HEK293 (cell line): ENCODE measurements at regions not wholly inside any gene's neighbourhood (a gene's known extent, or its start where the extent isn't known, plus 50 kb on each side); places are given as distances from the start of the nearest gene placed in this dataset.

Experiments
- CTCF ChIA-PET: fragments of 350-600 bp; formaldehyde crosslinking; extraction: SDS; loops from one replicate; lab custom pipeline; 2021; ENCODE audit warnings: antibody characterized with exemption; lab: Yijun Ruan, JAX
- POLR2A ChIA-PET: fragments of 300-600 bp; formaldehyde crosslinking; extraction: SDS; loops from one replicate; lab custom pipeline; 2020; ENCODE audit warnings: antibody characterized with exemption, inconsistent platforms; lab: Yijun Ruan, JAX
- H3K27ac ChIP-seq: fragments of 200-500 bp; sonication (Bioruptor generic); 2 replicates; pipeline ENCODE4 v1.5.1; 2014; ENCODE audit warnings: low read depth, low read length, control low read depth, inconsistent platforms; ENCODE audit errors: extremely low read depth
- H3K36me3 ChIP-seq, 2 experiments: fragments of 200-500 bp in 1 of 2; sonication (Bioruptor generic) in 1 of 2; 1 replicate in 1 of 2; 2 replicates in 1 of 2; pipeline ENCODE4 v1.5.1; 2014 to 2017; ENCODE audit warnings: inconsistent platforms in 2 of 2, low read length in 2 of 2; ENCODE audit not compliant: control insufficient read depth in 2 of 2, insufficient read depth in 1 of 2
- H3K4me1 ChIP-seq: fragments of 200-500 bp; sonication (Bioruptor generic); 2 replicates; pipeline ENCODE4 v1.5.1; 2014; ENCODE audit warnings: mild to moderate bottlenecking, low read length, inconsistent platforms; ENCODE audit not compliant: control insufficient read depth, insufficient read depth
- H3K4me3 ChIP-seq: 2 replicates; pipeline ENCODE4 v1.5.1; 2011; ENCODE audit warnings: low read depth, mild to moderate bottlenecking, control low read depth, low read length, moderate library complexity
- H3K9me3 ChIP-seq: fragments of 200-500 bp; sonication (Bioruptor generic); 2 replicates; pipeline ENCODE4 v1.5.1; 2014; ENCODE audit warnings: low read depth, low read length, inconsistent platforms; ENCODE audit not compliant: control insufficient read depth, insufficient read depth
- GLI2 ChIP-seq: fragments of 450-650 bp; formaldehyde crosslinking; IDR thresholded peaks from 2 replicates; pipeline ENCODE4; 2017; ENCODE audit warnings: missing biosample characterization, missing genetic modification characterization, low read depth, borderline replicate concordance
- IKZF3 ChIP-seq: fragments of 450-650 bp; IDR thresholded peaks from 2 replicates; pipeline ENCODE4 v1.5.0; 2018; ENCODE audit warnings: missing biosample characterization, mild to moderate bottlenecking, missing genetic modification characterization, moderate library complexity
- TSHZ1 ChIP-seq: fragments of 450-650 bp; formaldehyde crosslinking; IDR thresholded peaks from 2 replicates; pipeline ENCODE4 v1.5.1; 2016; ENCODE audit warnings: missing biosample characterization, missing genetic modification characterization, borderline replicate concordance
- ZEB2 ChIP-seq: fragments of 450-650 bp; formaldehyde crosslinking; IDR thresholded peaks from 2 replicates; pipeline ENCODE4 v1.5.1; 2016; ENCODE audit warnings: missing biosample characterization, missing genetic modification characterization
- ZNF114 ChIP-seq: fragments of 450-650 bp; formaldehyde crosslinking; IDR thresholded peaks from 2 replicates; pipeline ENCODE4 v1.5.0; 2017; ENCODE audit warnings: missing biosample characterization, missing genetic modification characterization
- ZNF140 ChIP-seq: fragments of 450-650 bp; formaldehyde crosslinking; IDR thresholded peaks from 2 replicates; pipeline ENCODE4 v1.5.1; 2016; ENCODE audit warnings: missing biosample characterization, missing genetic modification characterization
- ZNF398 ChIP-seq: fragments of 450-650 bp; formaldehyde crosslinking; IDR thresholded peaks from 2 replicates; pipeline ENCODE4 v1.5.1; 2017; ENCODE audit warnings: missing biosample characterization, missing genetic modification characterization
- ZNF501 ChIP-seq: fragments of 450-650 bp; formaldehyde crosslinking; IDR thresholded peaks from 2 replicates; pipeline ENCODE4 v1.5.1; 2016; ENCODE audit warnings: missing biosample characterization, missing genetic modification characterization
- ZNF514 ChIP-seq: fragments of 450-650 bp; formaldehyde crosslinking; IDR thresholded peaks from 2 replicates; pipeline ENCODE4 v1.5.1; 2016; ENCODE audit warnings: missing biosample characterization, missing genetic modification characterization
- ZNF555 ChIP-seq: fragments of 450-650 bp; formaldehyde crosslinking; conservative IDR thresholded peaks from 2 replicates; pipeline ENCODE4 v1.5.1; 2017; ENCODE audit warnings: missing biosample characterization, mild to moderate bottlenecking, missing genetic modification characterization, inconsistent platforms
- ZNF624 ChIP-seq: fragments of 450-650 bp; formaldehyde crosslinking; IDR thresholded peaks from 2 replicates; pipeline ENCODE4 v1.5.1; 2017; ENCODE audit warnings: missing biosample characterization, missing genetic modification characterization
- ZNF792 ChIP-seq: fragments of 450-650 bp; formaldehyde crosslinking; IDR thresholded peaks from 2 replicates; pipeline ENCODE4 v1.5.1; 2016; ENCODE audit warnings: missing biosample characterization, missing genetic modification characterization
- TF ChIP-seq, protein P1 (sequence below): fragments of 450-650 bp; formaldehyde crosslinking; IDR thresholded peaks from 2 replicates; pipeline ENCODE4 v1.5.1; 2016; ENCODE audit warnings: missing biosample characterization, missing genetic modification characterization
- TF ChIP-seq, protein P2 (sequence below): fragments of 450-650 bp; formaldehyde crosslinking; IDR thresholded peaks from 2 replicates; pipeline ENCODE4 v1.5.1; 2017; ENCODE audit warnings: missing biosample characterization, missing genetic modification characterization

GRCh38 chr5:167945542-167946384, 345.7 kb upstream of the WWC1 start (continued):
- no peak for TF ChIP-seq ZNF501

DNA sequence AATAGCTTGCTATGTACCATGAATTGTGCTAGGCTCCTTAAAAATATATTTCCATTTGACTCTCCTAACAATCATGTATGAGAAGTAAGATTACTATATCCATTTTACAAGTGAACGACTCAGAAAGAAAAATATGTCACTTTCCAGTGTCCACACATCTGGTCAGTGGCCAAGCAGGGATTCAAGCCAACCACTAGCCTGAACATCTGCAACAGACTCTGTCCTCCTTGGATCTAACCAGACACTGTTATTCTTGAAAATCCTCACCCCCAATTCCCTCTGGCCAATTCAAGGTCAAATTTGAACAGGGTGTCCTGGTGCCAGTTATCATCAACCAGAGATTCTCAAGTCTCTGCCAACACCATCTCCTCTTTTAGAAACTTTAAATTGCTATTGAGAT, 344.1 kb upstream of the WWC1 start:
- no peaks in the 10 kb centered on the region for H3K36me3 ChIP-seq
- TF ChIP-seq IKZF3 (tag by site-specific recombination) (no peak), ZNF398 (no peak), ZEB2 (tag by site-specific recombination) (no peak), TSHZ1 (tag by site-specific recombination) (no peak), ZNF140 (tag by site-specific recombination) (no peak), ZNF114 (tag by site-specific recombination) (no peak), ZNF792 (tag by site-specific recombination) (no peak), ZNF514 (tag by site-specific recombination) (no peak), ZNF555 (tag by site-specific recombination) (no peak), ZNF624 (no peak), GLI2 (tag by site-specific recombination) (no peak)
- TF ChIP-seq, protein P1, sequence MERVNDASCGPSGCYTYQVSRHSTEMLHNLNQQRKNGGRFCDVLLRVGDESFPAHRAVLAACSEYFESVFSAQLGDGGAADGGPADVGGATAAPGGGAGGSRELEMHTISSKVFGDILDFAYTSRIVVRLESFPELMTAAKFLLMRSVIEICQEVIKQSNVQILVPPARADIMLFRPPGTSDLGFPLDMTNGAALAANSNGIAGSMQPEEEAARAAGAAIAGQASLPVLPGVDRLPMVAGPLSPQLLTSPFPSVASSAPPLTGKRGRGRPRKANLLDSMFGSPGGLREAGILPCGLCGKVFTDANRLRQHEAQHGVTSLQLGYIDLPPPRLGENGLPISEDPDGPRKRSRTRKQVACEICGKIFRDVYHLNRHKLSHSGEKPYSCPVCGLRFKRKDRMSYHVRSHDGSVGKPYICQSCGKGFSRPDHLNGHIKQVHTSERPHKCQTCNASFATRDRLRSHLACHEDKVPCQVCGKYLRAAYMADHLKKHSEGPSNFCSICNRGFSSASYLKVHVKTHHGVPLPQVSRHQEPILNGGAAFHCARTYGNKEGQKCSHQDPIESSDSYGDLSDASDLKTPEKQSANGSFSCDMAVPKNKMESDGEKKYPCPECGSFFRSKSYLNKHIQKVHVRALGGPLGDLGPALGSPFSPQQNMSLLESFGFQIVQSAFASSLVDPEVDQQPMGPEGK (tag by site-specific recombination) = no peak
- TF ChIP-seq, protein P2, sequence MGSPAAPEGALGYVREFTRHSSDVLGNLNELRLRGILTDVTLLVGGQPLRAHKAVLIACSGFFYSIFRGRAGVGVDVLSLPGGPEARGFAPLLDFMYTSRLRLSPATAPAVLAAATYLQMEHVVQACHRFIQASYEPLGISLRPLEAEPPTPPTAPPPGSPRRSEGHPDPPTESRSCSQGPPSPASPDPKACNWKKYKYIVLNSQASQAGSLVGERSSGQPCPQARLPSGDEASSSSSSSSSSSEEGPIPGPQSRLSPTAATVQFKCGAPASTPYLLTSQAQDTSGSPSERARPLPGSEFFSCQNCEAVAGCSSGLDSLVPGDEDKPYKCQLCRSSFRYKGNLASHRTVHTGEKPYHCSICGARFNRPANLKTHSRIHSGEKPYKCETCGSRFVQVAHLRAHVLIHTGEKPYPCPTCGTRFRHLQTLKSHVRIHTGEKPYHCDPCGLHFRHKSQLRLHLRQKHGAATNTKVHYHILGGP = no peak
- POLR2A ChIA-PET = no interaction called here
- H3K27ac ChIP-seq = no peak overlapping the region
- H3K9me3 ChIP-seq = no peaks in the 10 kb centered on the region
- CTCF ChIA-PET = interaction anchor here (0.6 to 0.7 kb wide), 2 partner anchors 91 to 218 kb away, joined by 3 read pairs; no protein-coding TSS in a partner anchor
- H3K4me1 ChIP-seq = no peaks in the 10 kb centered on the region
- H3K4me3 ChIP-seq = no peak overlapping the region
